ENCODE measurements at regions not wholly inside any gene's neighbourhood (a gene's known extent, or its start where the extent isn't known, plus 50 kb on each side); places are given as distances from the start of the nearest gene placed in this dataset.

DNA sequence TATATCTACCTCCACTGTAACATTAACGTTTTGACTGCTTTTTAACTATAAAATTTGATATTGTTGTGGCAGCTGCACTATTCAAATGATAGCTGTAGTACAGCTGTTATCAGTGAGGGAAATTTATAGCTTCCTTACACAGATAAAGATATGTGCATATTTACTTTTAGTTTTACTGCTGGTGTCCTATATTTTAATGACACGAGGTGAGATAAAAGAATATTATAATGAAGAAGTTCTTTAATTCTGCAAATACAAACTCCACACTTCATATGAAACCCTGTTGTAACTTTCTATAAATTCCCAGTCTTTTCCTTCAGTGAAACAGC is 427.8 kb upstream of the ZEB2 start:
- TF ChIP-seq, protein P1, sequence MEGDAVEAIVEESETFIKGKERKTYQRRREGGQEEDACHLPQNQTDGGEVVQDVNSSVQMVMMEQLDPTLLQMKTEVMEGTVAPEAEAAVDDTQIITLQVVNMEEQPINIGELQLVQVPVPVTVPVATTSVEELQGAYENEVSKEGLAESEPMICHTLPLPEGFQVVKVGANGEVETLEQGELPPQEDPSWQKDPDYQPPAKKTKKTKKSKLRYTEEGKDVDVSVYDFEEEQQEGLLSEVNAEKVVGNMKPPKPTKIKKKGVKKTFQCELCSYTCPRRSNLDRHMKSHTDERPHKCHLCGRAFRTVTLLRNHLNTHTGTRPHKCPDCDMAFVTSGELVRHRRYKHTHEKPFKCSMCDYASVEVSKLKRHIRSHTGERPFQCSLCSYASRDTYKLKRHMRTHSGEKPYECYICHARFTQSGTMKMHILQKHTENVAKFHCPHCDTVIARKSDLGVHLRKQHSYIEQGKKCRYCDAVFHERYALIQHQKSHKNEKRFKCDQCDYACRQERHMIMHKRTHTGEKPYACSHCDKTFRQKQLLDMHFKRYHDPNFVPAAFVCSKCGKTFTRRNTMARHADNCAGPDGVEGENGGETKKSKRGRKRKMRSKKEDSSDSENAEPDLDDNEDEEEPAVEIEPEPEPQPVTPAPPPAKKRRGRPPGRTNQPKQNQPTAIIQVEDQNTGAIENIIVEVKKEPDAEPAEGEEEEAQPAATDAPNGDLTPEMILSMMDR (IDR thresholded peaks at IDR 0.05; ENCODE audit: extremely low read depth, insufficient read depth, missing control alignments) = no peak
- no peak for DNase-seq (ENCODE audit: low spot score)
- in situ Hi-C loops (cut with MboI; ENCODE audit: low pct_unique_long_range_greater_than_20kb, low sequenced_read_pairs, unreplicated experiment) = no loop called here

DNA sequence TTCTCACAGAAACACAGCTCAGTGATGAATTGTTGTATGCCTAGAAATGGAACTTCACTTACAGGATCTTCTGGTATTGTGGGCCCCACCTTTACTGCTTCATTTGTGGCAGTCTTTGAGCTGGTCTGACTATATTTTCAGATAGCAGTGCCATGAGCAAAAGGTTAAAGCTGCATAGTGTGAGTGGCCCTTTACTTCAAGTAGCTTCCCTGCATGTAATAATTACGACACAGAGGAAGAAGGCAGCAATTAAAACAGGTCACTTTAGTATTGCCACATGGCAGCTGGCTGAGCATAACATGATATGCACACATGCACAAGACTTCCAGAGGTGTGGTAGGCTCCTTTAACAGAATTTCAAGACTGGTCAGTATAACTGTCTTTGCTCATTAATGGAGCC is 426.3 kb upstream of the ZEB2 start:
- DNase-seq (ENCODE audit: low spot score) = no peak
- TF ChIP-seq, protein P1 (IDR thresholded peaks at IDR 0.05; ENCODE audit: extremely low read depth, insufficient read depth, missing control alignments) = no peak
- in situ Hi-C loops (cut with MboI; ENCODE audit: low pct_unique_long_range_greater_than_20kb, low sequenced_read_pairs, unreplicated experiment) = no loop called here

DNA sequence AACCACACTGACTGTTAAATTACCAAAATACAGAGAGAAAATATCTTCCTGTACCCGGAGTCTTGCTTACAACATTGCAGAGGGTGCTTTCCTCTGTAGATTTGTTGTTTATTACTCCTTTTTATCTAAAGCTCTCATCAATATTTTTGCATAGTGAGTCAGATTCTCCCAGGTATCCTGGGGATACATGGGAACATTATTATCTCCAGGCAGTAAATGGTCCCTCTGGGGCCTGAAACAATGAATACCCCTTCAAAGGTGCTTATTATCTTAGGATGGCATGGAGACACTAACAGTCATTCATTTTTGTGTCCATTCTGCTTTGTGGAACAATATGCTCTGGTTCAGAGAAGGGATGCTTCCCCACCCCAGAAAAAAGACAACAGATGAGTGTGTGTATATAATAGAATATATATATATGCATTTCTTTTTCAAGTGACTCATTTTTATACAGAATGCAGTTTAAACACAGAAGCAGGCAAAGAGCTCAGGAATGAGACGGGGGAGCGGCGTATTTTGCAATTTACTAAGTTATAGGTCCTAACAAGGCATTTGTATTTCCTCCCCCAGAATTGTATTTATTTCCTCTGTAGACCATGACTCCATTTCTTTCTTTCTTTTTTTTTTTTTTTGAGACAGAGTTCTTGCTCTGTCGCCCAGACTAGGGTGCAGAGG is 424.8 kb upstream of the ZEB2 start:
- TF ChIP-seq, protein P1 (IDR thresholded peaks at IDR 0.05; ENCODE audit: extremely low read depth, insufficient read depth, missing control alignments) = no peak
- DNase-seq (ENCODE audit: low spot score) = no peak
- in situ Hi-C loops (cut with MboI; ENCODE audit: low pct_unique_long_range_greater_than_20kb, low sequenced_read_pairs, unreplicated experiment) = no loop called here

DNA sequence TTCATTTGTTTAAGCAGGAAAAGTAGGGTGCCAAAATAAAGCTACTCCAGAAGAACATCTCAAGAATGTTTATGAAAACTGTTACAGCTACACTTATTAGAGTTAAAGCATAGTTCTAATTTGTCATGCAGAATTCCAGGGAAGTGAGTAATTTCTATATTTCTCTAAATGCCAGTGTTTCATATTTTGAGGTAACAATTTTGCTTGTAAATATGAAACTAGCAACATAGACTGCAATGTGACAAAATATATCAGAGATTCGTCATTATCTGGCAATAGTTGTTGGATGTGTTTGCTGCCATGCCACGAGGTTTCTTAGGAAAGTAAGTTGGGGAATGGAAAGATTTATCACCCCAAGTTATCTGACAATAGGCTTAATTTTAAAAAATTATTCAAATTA is 424.1 kb upstream of the ZEB2 start:
- no peak for DNase-seq (ENCODE audit: low spot score)
- TF ChIP-seq, protein P1 (IDR thresholded peaks at IDR 0.05; ENCODE audit: extremely low read depth, insufficient read depth, missing control alignments) = no peak
- in situ Hi-C loops (cut with MboI; ENCODE audit: low pct_unique_long_range_greater_than_20kb, low sequenced_read_pairs, unreplicated experiment) = no loop called here

DNA sequence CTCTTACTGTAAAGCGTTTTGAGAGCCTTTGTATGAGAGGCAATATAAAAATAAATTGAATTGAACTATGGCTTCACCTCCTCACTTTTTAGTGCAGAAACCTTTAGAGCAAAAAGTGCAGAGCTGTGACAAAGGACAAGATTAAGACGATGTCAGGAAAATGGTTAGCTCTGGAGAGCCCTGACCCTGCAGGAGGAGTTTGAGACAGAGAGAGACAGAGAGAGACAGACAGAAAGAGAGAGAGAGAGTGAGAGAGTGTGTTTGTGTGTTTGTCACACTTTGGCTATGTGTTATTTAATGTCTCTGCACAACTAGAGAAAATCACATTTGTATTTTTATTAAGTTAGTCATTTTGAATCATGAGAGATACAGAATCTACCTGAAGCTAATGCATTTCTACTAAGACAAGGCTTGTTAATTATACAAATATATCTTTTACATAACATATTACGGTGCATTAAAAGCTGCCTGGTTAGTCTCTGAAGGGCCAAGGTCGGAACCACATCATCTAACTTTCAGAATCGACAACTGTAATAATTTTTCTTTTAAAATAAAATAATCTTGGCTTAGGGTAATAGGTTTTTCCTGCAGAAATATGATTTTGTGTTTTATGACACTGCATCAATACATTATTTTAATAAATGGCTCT is 423.5 kb upstream of the ZEB2 start:
- TF ChIP-seq, protein P1 (IDR thresholded peaks at IDR 0.05; ENCODE audit: extremely low read depth, insufficient read depth, missing control alignments) = no peak
- DNase-seq (ENCODE audit: low spot score) = no peak
- in situ Hi-C loops (cut with MboI; ENCODE audit: low pct_unique_long_range_greater_than_20kb, low sequenced_read_pairs, unreplicated experiment) = no loop called here

DNA sequence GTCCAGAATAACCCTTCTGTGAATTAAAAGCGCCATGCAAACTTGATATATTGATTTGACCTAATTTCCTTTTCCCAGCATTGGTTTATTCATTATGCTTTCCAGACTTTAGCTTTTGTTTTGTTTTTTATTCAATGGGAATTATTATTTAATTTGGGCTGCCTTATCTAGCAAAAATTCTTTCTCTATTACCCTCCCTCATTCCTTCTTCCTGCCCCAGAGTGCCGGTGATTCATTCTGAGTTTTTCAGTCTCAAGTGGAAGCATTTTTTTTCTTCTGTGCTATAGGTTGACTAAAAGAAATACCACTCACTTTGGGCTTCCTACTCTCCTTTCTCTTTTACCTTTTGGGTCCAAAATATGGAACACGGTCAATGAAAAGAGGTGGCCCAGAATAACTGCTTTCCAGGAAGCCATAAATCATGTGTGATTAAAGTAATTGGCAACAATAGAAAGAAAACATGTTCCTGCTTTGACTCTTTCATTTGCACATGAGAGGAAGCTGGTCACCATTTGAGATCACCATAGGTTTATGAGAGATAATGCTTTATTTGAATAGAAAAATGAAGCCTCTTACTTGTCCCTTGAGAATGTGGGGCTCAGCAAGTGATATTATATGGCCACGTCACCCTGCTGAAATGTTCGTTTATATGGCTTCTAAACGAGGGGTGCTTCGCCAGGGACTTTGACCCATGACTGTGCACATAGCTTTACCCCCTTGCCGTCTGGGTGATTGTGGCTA is 422.8 kb upstream of the ZEB2 start:
- TF ChIP-seq, protein P1 (IDR thresholded peaks at IDR 0.05; ENCODE audit: extremely low read depth, insufficient read depth, missing control alignments) = no peak
- in situ Hi-C loops (cut with MboI; ENCODE audit: low pct_unique_long_range_greater_than_20kb, low sequenced_read_pairs, unreplicated experiment) = no loop called here
- no peak for DNase-seq (ENCODE audit: low spot score)

Data from GM13977 (cell line).